Uterus (tissue), 2 donors: ENCODE measurements at regions not wholly inside any gene's neighbourhood (a gene's known extent, or its start where the extent isn't known, plus 50 kb on each side); places are given as distances from the start of the nearest gene placed in this dataset.
"Not testable (repeated sequence)": the region's sequence is repeated elsewhere in the genome, so short reads cannot be mapped to it uniquely, and the experiment has no call there.

Source experiments
- CTCF ChIP-seq, 4 experiments: fragments of 200-600 bp in 2 of 4; fragments of 450-650 bp in 2 of 4; sonication (generic) in 2 of 4; IDR thresholded peaks; one replicate each; pipeline ENCODE4 v1.5.1; 2016 to 2019; ENCODE audit warnings: antibody characterized with exemption in 4 of 4, mild to moderate bottlenecking in 2 of 4, moderate library complexity in 1 of 4
- POLR2A ChIP-seq, 2 donors: fragments of 450-650 bp; IDR thresholded peaks; one replicate each; pipeline ENCODE4 v1.6.1; 2016; ENCODE audit warnings: antibody characterized with exemption in 2 of 2, mild to moderate bottlenecking in 1 of 2, moderate library complexity in 1 of 2

- TF ChIP-seq CTCF, POLR2A (IDR thresholded peaks at IDR 0.05): not testable (repeated sequence)
These were observed 150.2 kb downstream of the QRSL1 start for GRCh38 chr6:106779552-106779951.
